Adrenal gland (tissue), 9 donors: ENCODE measurements at regions not wholly inside any gene's neighbourhood (a gene's known extent, or its start where the extent isn't known, plus 50 kb on each side); places are given as distances from the start of the nearest gene placed in this dataset.
A peak's percentile ranks its signal among the peaks of the same experiment; 100 is the strongest.

Source experiments
- DNase-seq, 7 donors: peaks; one replicate each; pipeline ENCODE4 v3.0.0-alpha.2; 2019 to 2020
- H3K27ac ChIP-seq, 5 donors: fragments of 200-600 bp; sonication (generic) in 4 of 5; 1 replicate in 3 of 5; 2 replicates in 2 of 5; pipeline versions ENCODE4 v1.5.1 to v1.8.0; 2016 to 2020; ENCODE audit warnings: mild to moderate bottlenecking in 1 of 5
- H3K27me3 ChIP-seq: fragments of 200-600 bp; 2 replicates; pipeline ENCODE4 v1.8.0; 2021
- H3K36me3 ChIP-seq, 2 donors: fragments of 200-600 bp; replicated peaks in 1 of 2; 1 replicate in 1 of 2; 2 replicates in 1 of 2; pipeline versions ENCODE4 v1.5.1 to v1.8.0; 2018 to 2022
- H3K4me1 ChIP-seq, 2 donors: fragments of 200-600 bp; replicated peaks in 1 of 2; 1 replicate in 1 of 2; 2 replicates in 1 of 2; pipeline versions ENCODE4 v1.5.1 to v1.8.0; 2018 to 2021
- H3K4me3 ChIP-seq, 4 donors: fragments of 200-600 bp; sonication (generic) in 3 of 4; one replicate each; pipeline ENCODE4 v1.5.1; 2016 to 2018
- H3K9me3 ChIP-seq, 3 donors: fragments of 200-600 bp; sonication (generic) in 1 of 3; replicated peaks in 1 of 3; 1 replicate in 2 of 3; 2 replicates in 1 of 3; pipeline versions ENCODE4 v1.5.1 to v1.8.0; 2016 to 2021
- CTCF ChIP-seq, 6 experiments: fragments of 450-650 bp in 4 of 6; fragments of 200-600 bp in 2 of 6; sonication (generic) in 1 of 6; IDR thresholded peaks; 1 replicate in 5 of 6; 2 replicates in 1 of 6; pipeline versions ENCODE4 v1.5.1 to v1.8.0; 2016 to 2021; ENCODE audit warnings: antibody characterized with exemption in 6 of 6, mild to moderate bottlenecking in 2 of 6, moderate library complexity in 1 of 6
- POLR2A ChIP-seq, 2 donors: fragments of 450-650 bp; IDR thresholded peaks; one replicate each; pipeline ENCODE4 v1.6.1; 2017; ENCODE audit warnings: antibody characterized with exemption in 2 of 2, mild to moderate bottlenecking in 2 of 2, moderate library complexity in 1 of 2
- WGBS, 4 donors: extraction: QIAGEN DNeasy Blood & Tissue Kit in 2 of 4; methylation state at CpG; one replicate each; pipeline versions ENCODE4 v1.1.5 to v1.1.7; 2013 to 2017; 5-methylcytosine and 5-hydroxymethylcytosine counted together
- intact Hi-C, 2 donors: fragments of 100-400 bp; cut with DNase I; formaldehyde crosslinking; loops; one replicate each; pipeline versions ENCODE4 v1.14.1 to v1.15.0; 2022 to 2023
- donor health status: healthy with polysubstance abuse.
- donor health status: Bipolar disorder and iron deficiency.
- donor health status: DM: yes; HTN: yes; CAD: no.
- donor health status: DM: no; HTN: no; CAD: no.
- donor health status: DM: no; HTN: no; CAD: no.

GRCh38 chr15:93180128-93180527 lies 91.1 kb upstream of the RGMA start:
- H3K27ac ChIP-seq: no peak overlapping the region
- WGBS, 4 donors: 47 to 81% (median 69%) methylated on average over 2 to 7 of the region's 7 CpGs

GRCh38 chr15:93179700-93180102 lies 90.7 kb upstream of the RGMA start:
- intact Hi-C loops: no loop called here
- no peak overlapping the region for H3K27ac ChIP-seq
- no peak overlapping the region for H3K4me3 ChIP-seq
- no peak for DNase-seq
- TF ChIP-seq POLR2A (IDR thresholded peaks at IDR 0.05) (no peak), CTCF (IDR thresholded peaks at IDR 0.05) (no peak)
- H3K9me3 ChIP-seq: no peaks in the 10 kb centered on the region
- no peaks in the 10 kb centered on the region for H3K4me1 ChIP-seq
- WGBS, 4 donors: 65 to 71% (median 68%) methylated on average over 13 to 17 of the region's 17 CpGs
- no peaks in the 10 kb centered on the region for H3K36me3 ChIP-seq
- H3K27me3 ChIP-seq: peaks cover 3% of the 10 kb centered on the region

More at GRCh38 chr15:93180128-93180527, 91.1 kb upstream of the RGMA start:
- TF ChIP-seq POLR2A (IDR thresholded peaks at IDR 0.05): no peak
- Histone ChIP-seq H3K36me3 (no peaks in the 10 kb centered on the region), H3K4me1 (no peaks in the 10 kb centered on the region), H3K9me3 (no peaks in the 10 kb centered on the region), H3K4me3 (no peak overlapping the region), H3K27me3 (peaks cover 3% of the 10 kb centered on the region)
- no peak for DNase-seq
- intact Hi-C loops: no loop called here

- H3K4me3 ChIP-seq: no peak overlapping the region
- WGBS, 4 donors: 26 to 48% (median 44%) methylated on average over 9 to 15 of the region's 15 CpGs
- intact Hi-C loops: no loop called here
- TF ChIP-seq POLR2A (IDR thresholded peaks at IDR 0.05) (no peak), CTCF (IDR thresholded peaks at IDR 0.05) (no peak)
- no peaks in the 10 kb centered on the region for H3K9me3 ChIP-seq
- peaks cover 3% of the 10 kb centered on the region for H3K27me3 ChIP-seq
- H3K36me3 ChIP-seq: no peaks in the 10 kb centered on the region
- peak; percentile 30 to 57 (median 44) for DNase-seq
- H3K27ac ChIP-seq: no peak overlapping the region
- H3K4me1 ChIP-seq: no peaks in the 10 kb centered on the region
Observed at GRCh38 chr15:93179072-93179471, 90.1 kb upstream of the RGMA start.

- Histone ChIP-seq H3K4me3 (no peak overlapping the region), H3K36me3 (no peaks in the 10 kb centered on the region), H3K27me3 (peaks cover 3% of the 10 kb centered on the region), H3K4me1 (no peaks in the 10 kb centered on the region), H3K27ac (no peak overlapping the region), H3K9me3 (no peaks in the 10 kb centered on the region)
- WGBS, 4 donors: 80 to 88% (median 84%) methylated on average over 8 of the region's 8 CpGs
- intact Hi-C loops: no loop called here
- DNase-seq: no peak
- no peak for TF ChIP-seq POLR2A (IDR thresholded peaks at IDR 0.05)
- no peak for TF ChIP-seq CTCF (IDR thresholded peaks at IDR 0.05)
Observed at GRCh38 chr15:93178371-93178770, 89.4 kb upstream of the RGMA start.

- peaks cover 3% of the 10 kb centered on the region for H3K27me3 ChIP-seq
- no peaks in the 10 kb centered on the region for H3K4me1 ChIP-seq
- no peak overlapping the region for H3K27ac ChIP-seq
- H3K4me3 ChIP-seq: no peak overlapping the region
- intact Hi-C loops: no loop called here
- no peak for DNase-seq
- 67 to 78% (median 73%) methylated on average over 3 to 4 of the region's 4 CpGs for WGBS, 4 donors
- H3K36me3 ChIP-seq: no peaks in the 10 kb centered on the region
- TF ChIP-seq POLR2A (IDR thresholded peaks at IDR 0.05) (no peak), CTCF (IDR thresholded peaks at IDR 0.05) (no peak)
- no peaks in the 10 kb centered on the region for H3K9me3 ChIP-seq
Observed at GRCh38 chr15:93176065-93176464, 87.1 kb upstream of the RGMA start.
